WERI-Rb-1 (cell line): ENCODE measurements at regions not wholly inside any gene's neighbourhood (a gene's known extent, or its start where the extent isn't known, plus 50 kb on each side); places are given as distances from the start of the nearest gene placed in this dataset.

Experiments used
- DNase-seq: peaks from one replicate; pipeline ENCODE4 v3.0.0-alpha.2; 2020
- H3K27ac ChIP-seq: fragments of 250-450 bp; sonication (Bioruptor Pico); 2 replicates; pipeline ENCODE4 v1.5.1; 2020; ENCODE audit warnings: mild to moderate bottlenecking, moderate library complexity
- H3K27me3 ChIP-seq: fragments of 250-450 bp; sonication (Bioruptor Pico); 2 replicates; pipeline ENCODE4 v1.5.1; 2021; ENCODE audit warnings: mild to moderate bottlenecking, low read depth, moderate library complexity; ENCODE audit not compliant: insufficient read depth, severe bottlenecking
- H3K36me3 ChIP-seq: fragments of 250-450 bp; sonication (Bioruptor Pico); 2 replicates; pipeline ENCODE4 v1.5.1; 2020; ENCODE audit warnings: mild to moderate bottlenecking, moderate library complexity
- H3K4me3 ChIP-seq: 2 replicates; pipeline ENCODE4 v1.5.1; 2011; ENCODE audit warnings: low read depth, mild to moderate bottlenecking, control low read depth, low read length
- H3K9me3 ChIP-seq: fragments of 250-450 bp; sonication (Bioruptor Pico); 2 replicates; pipeline ENCODE4 v1.5.1; 2021; ENCODE audit warnings: mild to moderate bottlenecking, moderate library complexity; ENCODE audit not compliant: severe bottlenecking
- CTCF ChIP-seq: IDR thresholded peaks from 2 replicates; pipeline ENCODE4 v1.5.1; 2011; ENCODE audit warnings: low read depth, mild to moderate bottlenecking, control low read depth, inconsistent platforms, low read length

- no peaks in the 10 kb centered on the region for H3K9me3 ChIP-seq
- no peak overlapping the region for H3K27ac ChIP-seq
- no peaks in the 10 kb centered on the region for H3K36me3 ChIP-seq
- no peak for TF ChIP-seq CTCF
- no peak overlapping the region for H3K4me3 ChIP-seq
- no peaks in the 10 kb centered on the region for H3K27me3 ChIP-seq
- no peak for DNase-seq
Measured at GRCh38 chr2:209369656-209370055, 54.2 kb upstream of the MAP2 start.

GRCh38 chr2:209371407-209371806 lies 52.4 kb upstream of the MAP2 start:
- Histone ChIP-seq H3K27ac (no peak overlapping the region), H3K27me3 (no peaks in the 10 kb centered on the region), H3K9me3 (no peaks in the 10 kb centered on the region), H3K4me3 (no peak overlapping the region), H3K36me3 (no peaks in the 10 kb centered on the region)
- no peak for DNase-seq
- TF ChIP-seq CTCF = no peak
